H1 (cell line): ENCODE measurements at regions not wholly inside any gene's neighbourhood (a gene's known extent, or its start where the extent isn't known, plus 50 kb on each side); places are given as distances from the start of the nearest gene placed in this dataset.

ENCODE experiments used
- CTCF ChIA-PET: fragments of 300-600 bp; sonication (Branson Sonifier 250); formaldehyde crosslinking; loops from one replicate; lab custom pipeline; 2021; ENCODE audit not compliant: partially characterized antibody; lab: Charles Lee
- POLR2A ChIA-PET: fragments of 300-600 bp; sonication (Branson Sonifier 250); formaldehyde crosslinking; loops from one replicate; lab custom pipeline; 2021; ENCODE audit warnings: inconsistent platforms; ENCODE audit not compliant: partially characterized antibody; lab: Charles Lee
- DNase-seq, 2 experiments: peaks; one replicate each; pipeline versions ENCODE4 v3.0.0 to v3.0.0-alpha.2; 2010 to 2022; ENCODE audit warnings: low spot score in 2 of 2, low read depth in 1 of 2, mixed read lengths in 1 of 2
- FAIRE-seq: peaks from 2 replicates; lab custom pipeline; 2011; peaks lifted over from hg19 to GRCh38; lab: Jason Lieb, UNC
- H2AFZ ChIP-seq: 2 replicates; pipeline ENCODE4 v1.8.1; 2012; ENCODE audit warnings: low read length, inconsistent platforms
- H2AK5ac ChIP-seq: 2 replicates; pipeline ENCODE4 v1.6.1; 2013; ENCODE audit warnings: low read depth, low read length
- H2BK120ac ChIP-seq: replicated peaks from 2 replicates; pipeline ENCODE3; 2013; ENCODE audit warnings: low read depth, low read length, inconsistent platforms
- H2BK12ac ChIP-seq: 2 replicates; pipeline ENCODE4 v1.6.1; 2013; ENCODE audit warnings: low read depth, low read length
- H2BK15ac ChIP-seq: 2 replicates; pipeline ENCODE4 v1.6.1; 2013; ENCODE audit warnings: low read length
- H2BK20ac ChIP-seq: 2 replicates; pipeline ENCODE4 v1.6.1; 2013; ENCODE audit warnings: low read length
- H2BK5ac ChIP-seq: 2 replicates; pipeline ENCODE4 v1.6.1; 2013; ENCODE audit warnings: low read depth, low read length
- H3K14ac ChIP-seq: 2 replicates; pipeline ENCODE4 v1.6.1; 2013; ENCODE audit warnings: inconsistent platforms; ENCODE audit not compliant: insufficient read length
- H3K18ac ChIP-seq: 2 replicates; pipeline ENCODE4 v1.6.1; 2013; ENCODE audit warnings: low read length; ENCODE audit errors: extremely low read depth
- H3K23ac ChIP-seq: 2 replicates; pipeline ENCODE4 v1.6.1; 2013; ENCODE audit warnings: inconsistent platforms; ENCODE audit not compliant: insufficient read length
- H3K23me2 ChIP-seq: 2 replicates; pipeline ENCODE4 v1.6.1; 2013; ENCODE audit warnings: low read depth, low read length
- H3K27ac ChIP-seq: 2 replicates; pipeline ENCODE4 v1.6.1; 2011; ENCODE audit warnings: low read depth, low read length, inconsistent platforms
- H3K27me3 ChIP-seq, 4 experiments: replicated peaks in 1 of 4; 1 replicate in 1 of 4; 2 replicates in 3 of 4; pipeline versions ENCODE4 v1.6.1 to v1.8.1; 2011 to 2013; ENCODE audit warnings: low read length in 3 of 4, mild to moderate bottlenecking in 3 of 4, inconsistent platforms in 2 of 4, mixed read lengths in 2 of 4, moderate library complexity in 1 of 4; ENCODE audit not compliant: control insufficient read depth in 3 of 4, insufficient read depth in 3 of 4; ENCODE audit errors: extremely low read depth in 1 of 4
- H3K36me3 ChIP-seq, 4 experiments: 2 replicates each; pipeline versions ENCODE4 v1.6.1 to v1.8.1; 2011 to 2013; ENCODE audit warnings: mild to moderate bottlenecking in 4 of 4, low read length in 3 of 4, moderate library complexity in 2 of 4, control low read depth in 1 of 4, inconsistent platforms in 1 of 4; ENCODE audit not compliant: insufficient read depth in 4 of 4, control insufficient read depth in 2 of 4
- H3K4ac ChIP-seq: replicated peaks from 2 replicates; pipeline ENCODE3; 2013; ENCODE audit warnings: low read length, low read depth, mixed read lengths, inconsistent platforms; ENCODE audit not compliant: insufficient read length
- H3K4me1 ChIP-seq, 4 experiments: replicated peaks in 1 of 4; 1 replicate in 1 of 4; 2 replicates in 3 of 4; pipeline versions ENCODE4 v1.6.1 to v1.8.1; 2011 to 2013; ENCODE audit warnings: low read length in 3 of 4, inconsistent platforms in 2 of 4, mixed read lengths in 1 of 4; ENCODE audit not compliant: insufficient read depth in 4 of 4, control insufficient read depth in 3 of 4
- H3K4me2 ChIP-seq, 2 experiments: 2 replicates each; pipeline versions ENCODE4 v1.6.1 to v1.8.1; 2011 to 2013; ENCODE audit warnings: low read depth in 2 of 2, low read length in 2 of 2, control low read depth in 1 of 2, inconsistent platforms in 1 of 2, mild to moderate bottlenecking in 1 of 2; ENCODE audit not compliant: insufficient read depth in 1 of 2
- H3K4me3 ChIP-seq, 4 experiments: fragments of 200-600, 300-600 bp in 1 of 4; sonication (generic), shearing (Covaris generic), sonication (Bioruptor Twin) in 1 of 4; 2 replicates each; pipeline versions ENCODE4 v1.5.1 to v1.8.1; 2011 to 2016; ENCODE audit warnings: low read length in 4 of 4, low read depth in 3 of 4, control low read depth in 2 of 4, inconsistent platforms in 2 of 4, mild to moderate bottlenecking in 2 of 4, mixed read lengths in 1 of 4, moderate library complexity in 1 of 4; ENCODE audit not compliant: insufficient read depth in 2 of 4; ENCODE audit errors: extremely low read depth in 1 of 4
- H3K56ac ChIP-seq: replicated peaks from 2 replicates; pipeline ENCODE3; 2013; ENCODE audit warnings: low read depth, mild to moderate bottlenecking, mixed read lengths, low read length, inconsistent platforms; ENCODE audit not compliant: insufficient read length
- H3K79me1 ChIP-seq: 2 replicates; pipeline ENCODE4 v1.6.1; 2013; ENCODE audit warnings: low read depth, low read length, control low read depth
- H3K79me2 ChIP-seq, 2 experiments: 2 replicates each; pipeline versions ENCODE4 v1.6.1 to v1.8.1; 2012 to 2013; ENCODE audit warnings: low read length in 2 of 2, mild to moderate bottlenecking in 2 of 2, inconsistent platforms in 1 of 2; ENCODE audit not compliant: insufficient read depth in 2 of 2, control insufficient read depth in 1 of 2
- H3K9ac ChIP-seq, 4 experiments: replicated peaks in 1 of 4; 1 replicate in 1 of 4; 2 replicates in 3 of 4; pipeline versions ENCODE4 v1.6.1 to v1.8.1; 2011 to 2013; ENCODE audit warnings: low read depth in 3 of 4, low read length in 3 of 4, control low read depth in 2 of 4, mild to moderate bottlenecking in 2 of 4, moderate library complexity in 2 of 4, inconsistent platforms in 1 of 4; ENCODE audit errors: extremely low read depth in 1 of 4
- H3K9me3 ChIP-seq, 2 experiments: 2 replicates each; pipeline versions ENCODE4 v1.6.1 to v1.8.1; 2012 to 2013; ENCODE audit warnings: mild to moderate bottlenecking in 2 of 2, moderate library complexity in 2 of 2, control low read depth in 1 of 2, inconsistent platforms in 1 of 2, low read depth in 1 of 2, low read length in 1 of 2, mixed read lengths in 1 of 2; ENCODE audit not compliant: insufficient read depth in 2 of 2
- H4K20me1 ChIP-seq, 2 experiments: replicated peaks in 1 of 2; 2 replicates each; pipeline versions ENCODE3 to v1.8.1; 2011 to 2013; ENCODE audit warnings: inconsistent platforms in 2 of 2, low read length in 2 of 2, mild to moderate bottlenecking in 1 of 2; ENCODE audit not compliant: insufficient read depth in 2 of 2, control insufficient read depth in 1 of 2
- H4K5ac ChIP-seq: 2 replicates; pipeline ENCODE4 v1.6.1; 2013; ENCODE audit warnings: low read length, low read depth, mixed read lengths, inconsistent platforms; ENCODE audit not compliant: insufficient read length
- H4K8ac ChIP-seq: 2 replicates; pipeline ENCODE4 v1.8.0; 2013; ENCODE audit warnings: mild to moderate bottlenecking, moderate library complexity, low read length, inconsistent platforms; ENCODE audit not compliant: insufficient read depth; ENCODE audit errors: extremely low read depth
- H4K91ac ChIP-seq: replicated peaks from 2 replicates; pipeline ENCODE3; 2013; ENCODE audit warnings: low read length, mixed read lengths, inconsistent platforms; ENCODE audit not compliant: insufficient read length
- CBX5 ChIP-seq: fragments of 300-800, 300-1000 bp; sonication (generic); IDR thresholded peaks from 2 replicates; pipeline ENCODE4 v1.7.1; 2016; ENCODE audit warnings: antibody characterized with exemption, low read length, low read depth
- CHD1 ChIP-seq: IDR thresholded peaks from 2 replicates; pipeline ENCODE4 v1.6.1; 2012; ENCODE audit warnings: low read depth, low read length, improper control_type of control experiment
- CTCF ChIP-seq, 3 experiments: IDR thresholded peaks; 1 replicate in 2 of 3; 2 replicates in 1 of 3; pipeline versions ENCODE4 v1.5.1 to v1.6.1; 2011; ENCODE audit warnings: low read length in 3 of 3, mild to moderate bottlenecking in 3 of 3, inconsistent platforms in 2 of 3, low read depth in 1 of 3, moderate library complexity in 1 of 3; ENCODE audit not compliant: insufficient read depth in 1 of 3; ENCODE audit errors: control extremely low read depth in 1 of 3
- E2F6 ChIP-seq: IDR thresholded peaks from 2 replicates; pipeline ENCODE4 v1.6.1; 2012; ENCODE audit warnings: inconsistent platforms
- EZH2 ChIP-seq: fragments of 200-600 bp; sonication (generic); IDR thresholded peaks from 2 replicates; pipeline ENCODE4 v1.7.1; 2012; ENCODE audit warnings: low read depth, mild to moderate bottlenecking, moderate library complexity, low read length, inconsistent platforms; ENCODE audit not compliant: severe bottlenecking
- HDAC2 ChIP-seq, 2 experiments: fragments of 300-600 bp in 1 of 2; sonication (generic) in 1 of 2; IDR thresholded peaks; 2 replicates each; pipeline ENCODE4 v1.6.1; 2011 to 2012; ENCODE audit warnings: low read depth in 2 of 2, low read length in 2 of 2, mild to moderate bottlenecking in 2 of 2, moderate library complexity in 2 of 2, borderline replicate concordance in 1 of 2, inconsistent platforms in 1 of 2
- WGBS, 2 experiments: shearing (Covaris generic) in 1 of 2; methylation state at CpG; one replicate each; pipeline versions ENCODE4 v1.1.6 to v1.1.7; 2013 to 2015; ENCODE audit warnings: low lambda C conversion rate in 2 of 2, mixed read lengths in 2 of 2, inconsistent platforms in 1 of 2, low coverage in 1 of 2, missing lambda C conversion rate in 1 of 2; ENCODE audit not compliant: insufficient replicate concordance in 2 of 2, insufficient coverage in 1 of 2, insufficient read length in 1 of 2; ENCODE audit errors: extremely low coverage in 1 of 2, missing lambda C conversion rate in 1 of 2; 5-methylcytosine and 5-hydroxymethylcytosine counted together
- TF ChIP-seq, protein P1 (sequence below): IDR thresholded peaks from 2 replicates; pipeline ENCODE4 v1.6.1; 2012; ENCODE audit warnings: inconsistent platforms

DNA sequence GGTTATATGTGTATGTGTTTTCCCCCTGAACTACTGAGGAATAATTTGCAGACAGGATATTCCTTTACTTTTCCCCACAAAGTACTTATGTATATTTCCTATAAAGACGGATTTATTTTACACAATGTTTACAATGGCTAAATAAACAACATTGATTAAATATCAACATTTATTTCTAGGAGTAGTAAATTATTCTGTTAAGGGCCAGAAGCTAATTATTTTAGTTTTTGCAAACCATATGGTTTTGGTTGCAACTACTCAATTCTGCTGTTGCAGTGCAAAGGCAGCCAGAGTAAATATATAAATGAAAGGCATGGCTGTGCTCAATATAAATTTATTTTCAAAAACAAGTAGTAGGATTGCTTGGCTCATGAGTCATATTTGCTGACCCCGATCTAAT is 907.1 kb upstream of the MBL2 start:
- Histone ChIP-seq H3K4ac (no peak overlapping the region), H2AK5ac (no peak overlapping the region), H3K27me3 (no peaks in the 10 kb centered on the region), H4K8ac (no peak overlapping the region), H3K9me3 (no peaks in the 10 kb centered on the region), H2AFZ (no peak overlapping the region), H2BK15ac (no peak overlapping the region), H4K5ac (no peak overlapping the region), H2BK12ac (no peak overlapping the region), H3K56ac (no peak overlapping the region), H4K91ac (no peak overlapping the region), H3K4me3 (no peak overlapping the region), H3K14ac (no peak overlapping the region), H3K23ac (no peak overlapping the region), H3K4me2 (no peak overlapping the region), H3K23me2 (no peaks in the 10 kb centered on the region), H3K27ac (no peak overlapping the region), H3K79me1 (no peaks in the 10 kb centered on the region), H3K4me1 (peaks cover 0 to 3% (median 0%) of the 10 kb centered on the region in 4 experiments; a peak in 1 of 7 replicates), H3K9ac (no peak overlapping the region), H3K18ac (no peak overlapping the region), H4K20me1 (no peaks in the 10 kb centered on the region), H3K36me3 (no peaks in the 10 kb centered on the region), H2BK20ac (no peak overlapping the region), H2BK120ac (no peak overlapping the region), H2BK5ac (no peak overlapping the region), H3K79me2 (no peaks in the 10 kb centered on the region)
- FAIRE-seq (no peak), DNase-seq (no peak)
- CTCF ChIA-PET = no interaction called here
- TF ChIP-seq CHD1 = no peak
- no peak for TF ChIP-seq HDAC2 (IDR thresholded peaks at IDR 0.05; ENCODE audit: borderline replicate concordance in 1 of 2, low read depth in 2 of 2, low read length in 2 of 2)
- TF ChIP-seq EZH2 = no peak
- TF ChIP-seq CTCF (IDR thresholded peaks at IDR 0.05; ENCODE audit: control extremely low read depth in 1 of 3, insufficient read depth in 1 of 3, low read depth in 1 of 3, low read length in 3 of 3) = no peak
- no peak for TF ChIP-seq CBX5
- TF ChIP-seq E2F6 = no peak
- TF ChIP-seq, protein P1, sequence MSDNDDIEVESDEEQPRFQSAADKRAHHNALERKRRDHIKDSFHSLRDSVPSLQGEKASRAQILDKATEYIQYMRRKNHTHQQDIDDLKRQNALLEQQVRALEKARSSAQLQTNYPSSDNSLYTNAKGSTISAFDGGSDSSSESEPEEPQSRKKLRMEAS = no peak
- POLR2A ChIA-PET = no interaction called here
- WGBS, 2 experiments = 87% methylated on average over 2 of the region's 2 CpGs; no CpG with 5 or more reads in 1 of the 2 experiments
